Activated naive CD4-positive, alpha-beta T cell (primary cell): ENCODE measurements at regions not wholly inside any gene's neighbourhood (a gene's known extent, or its start where the extent isn't known, plus 50 kb on each side); places are given as distances from the start of the nearest gene placed in this dataset.

ENCODE experiments used
- DNase-seq, 4 experiments: peaks; one replicate each; lab custom pipeline; 2025; lab: John Stamatoyannopoulos, UW

DNA sequence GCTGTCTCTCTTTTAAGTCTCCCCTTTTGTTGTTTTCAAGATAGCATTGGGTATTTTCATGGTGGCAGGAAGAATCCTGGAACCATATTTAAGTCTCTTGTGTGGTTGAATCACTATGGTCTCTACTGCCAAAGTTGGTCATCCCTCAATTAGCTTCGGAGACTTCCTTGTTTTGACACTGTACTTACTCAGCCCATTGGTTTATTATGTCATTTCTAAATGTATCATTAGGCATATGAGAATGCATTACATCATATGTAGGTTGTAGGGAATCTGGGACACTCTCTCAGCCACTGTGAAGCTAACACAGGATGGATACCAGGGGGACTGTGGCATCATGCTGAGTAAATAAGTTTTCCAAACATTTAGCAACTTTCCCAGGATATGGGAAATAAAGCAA, 211.8 kb downstream of the DTHD1 start:
- no peak for DNase-seq

DNA sequence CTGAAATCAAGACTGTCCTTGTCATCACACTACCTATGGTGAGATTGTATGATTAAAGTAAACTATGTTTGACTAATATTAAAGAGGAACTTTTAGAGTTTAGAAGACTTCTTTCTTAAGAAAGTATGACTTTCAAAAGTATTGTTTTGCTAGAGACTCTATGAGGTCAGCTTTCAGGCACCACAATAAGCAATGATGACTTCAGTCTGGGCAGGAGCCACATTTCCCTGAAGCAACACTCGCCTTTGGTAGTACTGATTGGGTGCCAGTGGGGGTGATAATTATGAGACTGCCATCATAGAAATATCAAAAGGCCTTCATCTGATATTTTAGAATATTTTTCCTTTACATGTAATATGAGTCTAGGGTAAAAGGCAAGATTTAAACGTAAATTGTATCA, 212.6 kb downstream of the DTHD1 start:
- DNase-seq, result no peak

- no peak for DNase-seq
These were observed 213.3 kb downstream of the DTHD1 start for GRCh38 chr4:36494747-36495146.

DNA sequence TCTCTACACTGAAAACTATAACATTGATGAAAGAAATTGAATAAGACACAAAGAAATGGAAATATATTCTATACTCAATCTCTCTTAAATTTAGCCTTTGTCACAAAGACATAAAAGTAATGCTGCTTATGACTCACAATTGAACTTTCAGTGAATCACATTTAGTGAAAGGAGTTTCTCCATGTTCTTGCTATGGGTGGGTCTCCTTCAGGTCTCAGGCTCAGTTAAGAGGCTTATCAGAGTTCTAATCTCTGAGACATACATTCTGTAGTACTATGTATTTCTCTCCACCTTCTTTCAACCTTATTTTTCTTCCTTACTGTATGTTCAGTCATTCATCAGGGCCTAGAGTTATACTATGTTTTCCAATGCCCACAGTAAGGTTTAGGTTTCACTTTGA, 220.9 kb downstream of the DTHD1 start:
- DNase-seq, result no peak

GRCh38 chr4:36508394-36508793, 227.0 kb downstream of the DTHD1 start:
- no peak for DNase-seq

DNA sequence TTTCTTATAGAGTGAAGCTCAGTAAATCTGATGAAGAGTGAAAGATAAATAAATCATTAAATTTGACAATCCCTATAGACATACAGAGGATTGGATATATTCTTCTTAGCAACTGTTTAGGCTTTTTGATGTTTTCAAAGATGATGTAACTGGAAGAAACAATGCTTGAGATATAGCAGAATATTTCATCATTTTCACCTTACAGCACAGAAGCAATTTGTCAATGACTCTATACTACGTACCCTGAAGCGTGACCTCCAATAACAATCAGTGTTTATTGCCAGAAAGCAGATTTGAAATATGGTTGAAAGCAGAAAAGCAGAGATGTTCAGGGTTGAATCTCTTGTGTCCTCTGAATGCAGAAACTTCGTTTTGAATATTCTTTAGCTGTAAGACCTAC, 228.4 kb downstream of the DTHD1 start:
- DNase-seq, result no peak

GRCh38 chr4:36511785-36512184, 230.4 kb downstream of the DTHD1 start:
- no peak for DNase-seq

DNA sequence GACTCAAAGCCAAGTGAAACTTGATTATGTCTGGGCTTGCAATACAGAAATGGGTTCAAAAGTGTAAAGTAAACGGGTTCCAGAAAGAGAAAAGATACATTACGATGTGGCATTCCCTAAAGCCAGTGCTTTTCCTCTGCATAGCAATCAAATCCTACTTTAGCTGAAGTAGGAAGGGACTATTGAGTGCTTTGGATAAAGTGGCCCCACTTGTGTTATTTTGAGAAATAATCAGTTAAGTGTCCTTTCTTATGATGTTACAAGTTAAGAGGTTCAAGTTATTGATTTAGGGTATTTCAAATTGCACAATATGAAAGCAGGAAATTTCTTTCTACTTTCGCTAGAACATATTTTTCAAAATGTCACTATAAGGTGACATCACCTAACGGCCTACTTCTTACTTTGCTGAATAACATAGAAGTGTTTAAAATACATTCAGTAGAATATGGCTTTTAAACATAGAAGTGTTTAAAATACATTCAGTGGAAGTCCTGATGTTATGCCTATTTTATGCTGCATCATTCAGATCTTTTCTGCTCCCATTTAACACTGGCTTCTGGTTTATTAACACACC, 235.2 kb downstream of the DTHD1 start:
- DNase-seq, result no peak

GRCh38 chr4:36523182-36523581, 241.8 kb downstream of the DTHD1 start:
- no peak for DNase-seq

GRCh38 chr4:36532670-36533379, 251.4 kb downstream of the DTHD1 start:
- no peak for DNase-seq

GRCh38 chr4:36533944-36534343, 252.5 kb downstream of the DTHD1 start:
- DNase-seq, result no peak

DNA sequence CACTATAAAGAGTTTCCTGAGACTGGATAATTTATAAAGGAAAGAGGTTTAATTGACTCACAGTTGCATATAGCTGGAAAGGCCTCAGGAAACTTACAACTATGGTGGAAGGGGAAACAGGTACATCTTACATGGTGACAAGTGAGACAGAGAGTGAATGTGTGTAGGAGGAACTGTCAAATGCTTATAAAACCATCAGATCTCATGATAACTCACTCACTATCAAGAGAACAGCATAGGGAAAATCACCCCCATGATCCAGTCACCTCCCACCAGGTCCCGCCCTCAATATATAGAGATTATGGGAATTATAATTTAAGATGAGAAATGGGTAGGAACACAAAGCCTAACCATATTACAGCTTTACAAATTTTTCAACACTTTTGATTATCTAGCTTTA, 266.0 kb downstream of the DTHD1 start:
- DNase-seq, result no peak

DNA sequence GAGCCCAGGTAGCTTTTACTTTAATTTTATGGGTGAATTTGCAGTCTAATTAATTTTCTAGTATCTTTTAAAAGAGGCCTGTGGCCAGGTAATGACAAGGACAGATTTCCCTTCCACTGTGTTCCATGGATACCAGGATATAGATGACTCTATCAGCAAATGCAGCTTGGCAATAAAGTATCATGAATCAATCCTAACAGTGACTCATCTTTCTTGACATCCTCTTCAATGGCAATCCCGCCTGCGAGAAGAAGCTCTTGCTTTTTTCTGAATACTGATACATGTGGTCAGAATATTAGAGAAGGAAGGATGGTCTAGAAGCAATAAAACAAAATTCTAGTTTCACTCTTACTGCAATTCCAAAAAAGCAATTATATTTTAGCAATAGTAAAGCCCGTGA, 267.8 kb downstream of the DTHD1 start:
- no peak for DNase-seq

- no peak for DNase-seq
These were observed 268.6 kb downstream of the DTHD1 start for GRCh38 chr4:36549992-36550391.

- no peak for DNase-seq
These were observed 270.3 kb downstream of the DTHD1 start for GRCh38 chr4:36551697-36552214.

GRCh38 chr4:36553029-36553428, 271.6 kb downstream of the DTHD1 start:
- DNase-seq, result no peak

- no peak for DNase-seq
These were observed 272.0 kb downstream of the DTHD1 start for GRCh38 chr4:36553453-36553852.

- no peak for DNase-seq
These were observed 275.6 kb downstream of the DTHD1 start for GRCh38 chr4:36556984-36557383.

- no peak for DNase-seq
These were observed 287.2 kb downstream of the DTHD1 start for GRCh38 chr4:36568575-36568974.

GRCh38 chr4:36573441-36573840, 292.0 kb downstream of the DTHD1 start:
- DNase-seq, result no peak

DNA sequence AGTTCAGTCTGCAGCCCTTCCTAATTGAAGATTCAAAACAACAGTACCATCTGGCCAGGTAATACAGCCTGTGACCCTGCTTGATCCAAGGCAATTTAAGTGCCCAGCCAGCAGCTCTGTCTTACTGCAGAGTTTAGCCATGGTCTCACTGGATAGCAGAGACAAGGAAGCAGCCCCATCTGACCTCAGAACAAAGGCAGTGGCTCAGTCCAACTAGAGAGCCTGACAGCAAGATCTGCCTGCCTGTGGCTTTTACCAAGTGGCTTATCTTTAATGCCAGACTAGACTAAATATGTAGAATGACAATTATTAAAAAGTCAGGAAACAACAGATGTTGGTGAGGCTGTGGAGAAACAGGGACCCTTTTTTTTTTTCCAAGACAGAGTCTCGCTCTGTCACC, 293.4 kb downstream of the DTHD1 start:
- no peak for DNase-seq

DNA sequence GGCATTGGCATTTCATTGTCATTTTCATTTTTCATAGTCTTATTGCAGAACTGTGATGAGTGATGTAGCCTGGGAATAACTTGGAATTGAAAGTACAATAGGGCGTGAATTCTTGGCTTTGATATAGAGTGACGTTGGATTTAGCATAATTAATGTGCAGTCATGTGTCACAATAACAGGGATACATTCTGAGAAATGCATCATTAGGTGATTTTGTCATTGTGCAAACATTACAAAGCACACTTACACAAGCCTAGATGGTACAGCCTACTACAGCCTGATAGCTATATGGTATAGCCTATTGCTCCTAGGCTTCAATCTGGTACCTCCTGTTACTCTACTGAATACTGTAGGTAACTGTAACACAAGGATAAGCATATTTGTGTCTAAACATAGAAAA, 300.8 kb downstream of the DTHD1 start:
- DNase-seq, result no peak

DNA sequence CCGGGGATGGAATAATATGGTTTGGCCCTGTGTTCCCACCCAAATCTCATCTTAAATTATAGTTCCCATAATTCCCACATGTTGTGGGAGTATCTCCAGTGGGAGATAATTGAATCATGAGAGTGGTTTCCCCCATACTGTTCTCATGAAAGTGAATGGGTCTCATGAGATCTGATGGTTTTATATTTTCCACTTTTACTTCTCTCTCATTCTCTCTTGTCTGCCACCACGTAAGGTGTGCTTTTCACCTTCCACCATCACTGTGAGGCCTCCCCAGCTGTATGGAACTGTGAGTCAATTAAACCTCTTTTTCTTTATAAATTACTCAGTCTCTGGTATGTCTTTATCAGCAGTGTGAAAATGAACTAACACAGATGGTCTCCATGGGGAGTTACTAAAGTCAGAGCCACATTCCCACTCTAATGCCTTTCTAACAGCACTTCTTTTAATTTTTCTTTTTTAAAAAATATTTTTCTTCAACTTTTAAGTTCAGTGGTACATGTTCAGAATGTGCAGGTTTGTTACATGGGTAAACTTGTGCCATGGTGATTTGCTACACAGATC, 306.6 kb downstream of the DTHD1 start:
- no peak for DNase-seq

DNA sequence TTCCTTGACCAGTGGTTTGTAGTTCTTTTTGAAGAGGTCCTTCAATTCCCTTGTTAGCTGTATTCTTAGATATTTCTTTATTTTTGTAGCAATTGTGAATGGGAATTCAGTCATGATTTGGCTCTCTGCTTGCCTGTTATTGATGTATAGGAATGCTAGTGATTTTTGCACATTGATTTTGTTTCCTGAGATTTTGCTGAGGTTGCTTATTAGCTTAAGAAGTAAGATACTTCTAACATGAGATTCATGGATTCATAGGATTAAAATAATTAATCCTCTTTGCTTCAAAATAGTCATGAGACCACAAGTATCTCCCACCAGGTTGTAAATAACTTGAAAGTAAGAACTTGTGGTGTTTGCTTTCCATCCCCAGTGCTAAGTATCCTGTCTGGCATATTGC, 308.9 kb downstream of the DTHD1 start:
- no peak for DNase-seq
